T-helper 2 cell treated with Interferon-gamma antibody and Interleukin-4, amounts not matched to agents 100 ng/mL and 5 ng/mL, for 36 hours (primary cell): ENCODE measurements at regions not wholly inside any gene's neighbourhood (a gene's known extent, or its start where the extent isn't known, plus 50 kb on each side); places are given as distances from the start of the nearest gene placed in this dataset.

ENCODE experiments used
- intact Hi-C: fragments of 100-400 bp; cut with micrococcal nuclease; formaldehyde crosslinking; loops from one replicate; pipeline ENCODE4 v1.15.1; 2023

DNA sequence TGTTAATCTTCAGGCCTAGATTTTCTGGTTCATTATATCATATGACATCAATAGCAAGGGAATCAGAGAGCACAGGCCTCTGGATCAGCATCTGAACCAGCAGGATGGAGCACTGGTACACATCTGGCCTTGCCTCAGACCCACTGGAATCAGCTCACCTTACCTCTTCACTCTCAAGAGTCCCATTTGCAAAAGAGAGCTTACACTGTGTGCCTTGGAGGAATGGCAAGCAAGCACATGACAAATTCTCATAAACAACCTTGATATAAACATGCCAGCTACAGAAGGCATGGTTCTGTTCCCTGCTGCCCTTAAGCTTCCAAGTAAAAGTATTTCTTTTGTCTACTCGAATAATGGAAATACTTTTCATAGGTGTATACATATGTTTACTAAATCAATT is 128.6 kb upstream of the CPM start:
- intact Hi-C loops, result no loop called here

DNA sequence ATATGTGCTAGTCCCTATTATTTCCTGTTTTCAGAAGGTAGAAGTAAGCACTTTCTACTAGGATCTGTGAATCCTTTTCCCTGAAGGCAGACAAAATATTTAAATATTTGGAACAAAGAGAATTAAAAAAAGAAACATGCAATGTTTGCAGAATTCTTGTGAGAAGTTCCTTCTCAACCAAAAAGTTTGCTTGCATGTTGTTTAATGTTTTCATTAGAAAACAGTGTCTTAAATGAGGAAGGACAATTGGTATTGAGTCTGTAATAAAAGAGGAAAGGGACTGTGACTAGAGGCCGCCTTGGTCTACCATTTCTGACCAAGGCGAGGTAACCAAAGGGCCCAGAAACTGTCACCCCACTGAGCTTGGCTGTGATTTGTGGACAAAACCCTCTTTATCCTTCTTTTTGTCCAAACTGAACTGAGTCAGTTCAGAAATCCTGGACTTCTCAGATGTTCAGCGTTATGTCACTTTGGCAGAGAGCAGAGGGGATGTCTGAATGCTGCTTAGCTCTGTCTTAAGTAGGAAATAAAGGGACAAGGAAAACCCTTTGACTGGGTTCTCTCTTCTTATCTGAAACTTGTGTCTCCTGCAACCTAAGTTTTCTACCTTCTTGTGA is 129.8 kb upstream of the CPM start:
- intact Hi-C loops, result no loop called here

DNA sequence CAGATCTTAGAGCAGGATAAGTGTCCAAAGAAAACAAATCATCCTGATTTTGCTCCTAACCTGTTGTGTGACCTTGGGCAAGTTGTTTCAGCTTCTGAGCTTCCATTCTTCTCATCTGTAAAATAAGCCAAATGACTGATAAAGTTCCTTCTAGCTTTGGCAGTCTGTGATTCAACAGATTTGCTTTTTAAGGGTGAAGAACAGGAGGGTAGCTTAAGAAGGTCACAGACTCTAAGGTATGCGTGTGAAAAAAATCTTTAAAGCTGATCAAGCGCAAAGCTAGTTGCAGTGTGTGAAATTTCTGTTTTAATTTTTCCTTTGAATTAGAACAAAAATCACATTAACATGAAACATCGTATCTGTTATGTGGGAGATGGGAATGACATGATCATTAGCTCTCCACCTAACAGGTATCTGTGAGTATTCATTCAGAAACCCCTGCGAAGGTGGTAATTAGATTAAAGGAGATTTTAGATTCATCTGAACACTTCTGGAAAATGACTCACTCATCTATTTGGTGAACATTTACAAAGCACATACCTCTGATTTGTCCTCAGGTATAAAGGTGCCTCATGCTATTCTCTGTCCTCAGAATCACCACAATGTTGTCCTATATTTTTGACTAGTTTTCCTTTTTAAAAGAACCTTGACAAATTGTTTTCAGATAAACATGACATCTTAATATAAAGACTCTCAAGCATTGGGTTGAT is 131.9 kb upstream of the CPM start:
- intact Hi-C loops, result no loop called here

DNA sequence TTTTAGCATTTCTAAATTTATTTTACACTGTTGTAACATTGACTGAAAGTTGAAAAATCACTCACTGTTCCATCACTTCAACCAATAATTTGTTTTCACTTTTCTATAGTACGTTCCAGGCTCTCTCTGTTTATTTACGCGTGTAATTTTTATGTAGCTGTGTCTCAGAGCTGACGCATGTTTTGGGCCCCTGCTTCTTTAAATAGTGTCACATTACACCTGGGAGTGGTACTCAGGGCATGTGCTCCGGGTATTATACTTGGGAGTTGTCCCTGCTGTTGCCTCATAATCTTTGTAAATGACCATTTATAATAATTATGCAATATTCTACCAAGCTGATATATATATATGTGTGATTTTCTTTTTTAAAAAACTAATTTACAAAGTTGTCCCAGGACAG is 132.8 kb upstream of the CPM start:
- intact Hi-C loops, result no loop called here

DNA sequence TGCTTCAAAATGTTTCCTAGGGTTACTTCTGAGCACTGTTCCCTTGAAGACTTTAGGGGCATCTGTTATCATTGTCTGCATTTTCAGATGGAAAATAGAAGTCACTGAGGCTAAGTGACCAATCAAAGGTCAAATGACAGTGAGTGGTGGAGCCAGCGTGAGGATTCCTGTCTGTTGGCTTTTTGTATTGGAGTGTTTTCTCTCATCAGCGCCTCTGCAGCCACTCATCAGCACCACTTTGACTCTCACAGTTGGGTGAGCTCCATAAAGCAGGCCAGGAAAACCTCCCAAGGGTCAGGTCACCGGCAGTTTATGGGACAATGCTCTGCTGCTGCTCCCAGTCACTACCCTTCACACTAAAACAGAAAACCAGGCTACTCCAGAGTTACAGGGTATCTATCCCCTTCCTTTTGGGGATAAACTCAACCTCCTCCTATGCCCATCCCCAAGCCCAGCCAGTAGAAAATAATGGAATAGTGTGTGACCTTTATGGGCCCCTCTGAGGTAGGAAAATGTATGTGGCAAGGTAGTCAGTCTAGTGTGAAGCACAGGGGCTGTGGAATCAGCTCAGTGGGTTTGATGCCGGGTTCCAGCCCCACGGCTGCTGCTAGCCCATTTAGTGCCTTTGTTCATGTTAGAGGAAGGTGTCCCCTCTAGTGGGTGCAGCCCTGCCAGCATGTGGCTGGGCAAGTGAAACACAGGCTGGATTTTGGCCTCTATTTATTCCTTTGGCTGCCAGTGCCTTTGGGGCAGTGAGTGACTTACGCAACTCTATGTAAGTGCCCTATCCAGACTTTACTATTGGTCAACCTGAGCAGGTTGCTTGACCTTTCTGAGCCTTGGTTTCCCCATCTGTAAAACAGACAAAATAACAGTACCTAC is 133.8 kb upstream of the CPM start:
- intact Hi-C loops, result no loop called here

DNA sequence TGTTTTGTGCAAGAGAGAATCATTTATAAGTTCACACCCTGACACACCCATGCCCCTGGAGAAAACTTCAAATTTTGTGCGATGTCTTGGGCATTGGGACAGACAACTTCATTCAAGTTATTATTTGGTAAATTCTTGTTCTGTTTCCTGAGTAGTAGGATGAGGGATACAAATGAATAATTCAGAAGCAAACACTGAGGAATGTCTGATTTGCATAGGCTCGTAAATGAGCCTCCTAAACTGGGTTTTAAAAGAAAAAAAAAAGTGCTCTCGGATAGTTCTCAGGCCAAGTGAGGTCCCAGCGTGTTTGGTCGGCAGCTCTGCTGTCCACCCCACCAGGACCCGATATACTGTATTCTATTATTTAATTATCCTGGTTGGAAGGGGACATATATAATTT is 134.7 kb upstream of the CPM start:
- intact Hi-C loops, result no loop called here

DNA sequence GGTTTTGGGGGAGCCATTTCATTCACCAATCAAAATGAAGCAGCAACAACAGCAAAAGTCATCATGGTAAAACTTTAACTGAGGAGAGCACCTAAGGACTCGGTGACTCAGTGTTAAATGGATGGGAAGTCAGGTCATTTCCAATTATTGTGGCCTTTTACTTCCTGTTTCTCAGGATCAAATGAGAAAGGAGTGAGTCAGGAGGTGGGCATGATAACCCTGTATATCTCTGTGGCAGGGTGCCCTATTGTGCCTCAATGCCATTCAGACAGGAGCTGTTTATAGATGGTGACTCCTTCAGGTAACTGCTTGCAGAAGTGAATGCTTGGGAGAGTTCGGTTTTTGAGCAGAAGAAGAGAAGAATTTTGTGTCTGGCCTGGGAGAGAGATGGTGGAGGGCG is 135.5 kb upstream of the CPM start:
- intact Hi-C loops, result no loop called here

DNA sequence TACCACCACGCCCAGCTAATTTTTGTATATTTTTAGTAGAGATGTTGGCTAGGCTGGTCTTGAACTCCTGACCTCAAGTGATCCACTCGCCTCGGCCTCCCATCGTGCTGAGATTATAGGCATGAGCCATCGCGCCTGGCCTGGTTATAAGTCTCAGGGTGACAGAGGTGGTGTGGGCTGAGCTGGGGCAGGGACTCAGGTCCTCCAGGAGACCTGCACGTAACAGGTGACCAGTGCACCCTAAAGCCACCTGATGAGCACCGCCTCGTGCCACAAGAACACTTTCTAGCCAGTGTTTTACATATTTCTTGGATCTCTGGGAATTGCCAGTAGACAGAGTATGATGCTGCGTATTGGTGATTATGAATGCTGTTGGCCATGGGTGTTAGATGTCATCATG is 136.5 kb upstream of the CPM start:
- intact Hi-C loops, result no loop called here

DNA sequence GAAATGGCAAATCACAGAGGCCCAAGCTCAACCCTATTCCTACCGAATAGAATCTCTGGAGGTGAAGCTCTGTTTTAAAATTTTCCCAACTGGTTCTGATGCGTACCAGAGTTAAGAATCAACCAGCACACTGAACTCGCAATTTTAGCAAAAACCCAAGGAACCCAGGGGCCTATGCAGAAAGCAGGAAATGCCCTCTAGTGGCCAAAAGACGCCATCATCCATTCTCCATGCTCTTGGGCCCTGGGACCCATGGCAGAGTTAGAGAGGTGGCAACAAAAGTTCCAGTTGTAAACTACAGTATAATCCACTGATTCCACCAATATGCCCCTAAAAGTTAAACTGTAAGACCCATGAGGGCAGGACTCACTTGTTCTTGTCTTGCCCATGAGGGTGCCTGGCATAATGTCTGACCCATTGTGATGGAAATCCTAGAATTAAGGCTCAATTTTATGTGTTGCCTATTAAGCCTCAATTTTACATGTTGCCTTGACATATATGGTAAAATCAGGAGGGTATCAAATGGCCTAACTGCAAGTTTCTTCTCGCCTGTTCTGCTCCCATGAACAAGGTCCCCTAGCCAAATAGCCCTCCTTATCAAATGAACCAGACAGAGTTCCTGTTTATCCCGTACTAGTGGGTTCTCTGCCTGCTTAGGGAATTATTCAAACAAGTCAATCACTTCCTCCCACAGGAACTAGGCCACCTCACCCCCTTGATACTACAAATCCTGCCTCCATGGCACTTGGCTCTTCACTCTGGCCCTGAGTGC is 137.5 kb upstream of the CPM start:
- intact Hi-C loops, result loop anchor here (1.0 kb wide), 3 partner anchors 198 to 240 kb away; no protein-coding TSS in a partner anchor

DNA sequence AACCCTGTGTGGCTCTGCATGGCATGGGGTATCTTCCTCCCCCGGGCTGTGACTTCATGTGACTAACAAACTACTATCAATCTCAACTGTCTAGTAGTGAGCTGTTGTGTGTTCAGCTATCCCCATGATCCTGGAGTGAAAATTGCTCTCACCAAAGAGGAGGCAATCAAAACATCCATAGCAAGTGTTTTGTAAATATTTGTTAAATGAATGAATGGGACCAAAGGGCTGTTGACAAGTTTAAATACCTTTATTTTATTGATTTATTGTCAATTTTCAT is 138.1 kb upstream of the CPM start:
- intact Hi-C loops, result no loop called here

DNA sequence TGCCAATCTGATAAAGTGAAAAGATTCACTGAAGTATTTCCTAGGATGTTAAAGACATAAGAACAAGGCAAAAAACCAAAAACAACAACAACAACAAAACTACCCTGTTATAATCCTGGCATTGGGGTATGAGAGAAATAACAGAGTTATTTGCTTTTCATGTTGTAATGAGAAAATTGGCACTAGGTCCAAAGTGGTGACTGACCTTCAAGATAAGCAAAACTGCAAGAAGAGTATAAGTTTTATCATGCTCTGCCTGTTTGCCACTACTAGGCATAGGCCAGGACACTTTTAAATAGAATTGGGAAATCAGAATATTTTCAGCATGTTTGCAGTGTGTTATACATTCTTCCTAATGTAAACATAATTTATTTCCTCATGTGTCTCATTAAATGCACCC is 140.1 kb upstream of the CPM start:
- intact Hi-C loops, result no loop called here

DNA sequence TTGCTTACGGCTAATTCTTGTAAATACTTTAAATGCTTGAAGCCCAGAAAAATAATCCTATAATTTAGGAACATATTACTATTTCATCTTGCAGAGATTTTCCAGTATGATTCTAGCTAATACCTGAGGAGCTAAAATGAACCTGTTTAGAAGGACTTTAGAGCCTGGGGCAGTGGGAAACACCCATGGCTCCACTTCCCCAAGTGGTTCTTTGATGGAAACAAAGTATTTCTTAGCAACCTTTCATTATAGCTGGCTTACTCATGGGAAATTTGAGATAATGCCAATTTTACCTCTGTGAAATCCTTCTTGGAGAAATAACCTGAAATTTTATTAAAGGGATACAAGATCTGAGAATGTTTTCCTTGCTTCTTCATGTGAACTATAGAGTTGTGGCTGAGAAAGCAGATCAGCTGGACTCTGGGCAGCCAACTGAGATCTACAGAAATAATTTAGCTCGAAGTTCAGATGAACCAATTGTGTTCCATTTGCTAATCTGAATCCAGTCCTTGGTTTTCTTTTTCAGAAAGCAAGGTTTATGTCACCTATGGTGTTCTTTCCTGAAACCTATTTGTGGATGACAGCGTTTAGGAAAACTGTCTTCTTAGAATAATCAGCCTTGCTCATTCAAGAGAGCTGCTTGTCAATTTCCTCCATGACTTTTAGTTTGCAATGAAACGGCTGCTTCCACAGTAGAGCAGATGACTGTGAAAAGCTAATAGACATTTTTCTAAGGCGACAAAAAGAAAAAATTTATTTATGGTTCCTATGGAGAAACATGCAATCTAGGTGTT is 141.8 kb upstream of the CPM start:
- intact Hi-C loops, result no loop called here

DNA sequence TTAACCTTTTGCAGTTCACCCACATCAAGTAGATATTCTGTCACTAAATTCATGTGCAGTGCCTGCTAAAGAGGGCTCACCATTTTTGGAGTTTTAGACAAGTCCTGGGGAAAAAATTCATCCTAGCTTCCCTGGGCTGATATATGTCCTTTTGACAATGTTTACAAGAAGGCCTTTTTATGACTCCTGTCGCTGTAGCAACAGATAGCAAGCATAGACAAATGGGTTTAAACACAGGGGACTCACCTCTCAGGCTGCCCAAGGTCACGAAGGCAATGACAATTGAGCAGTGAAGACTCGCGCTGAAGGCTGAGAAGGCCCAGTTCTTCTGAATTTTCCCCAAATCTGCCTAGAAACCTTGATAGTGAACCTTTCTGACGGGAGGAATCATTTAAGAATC is 150.7 kb upstream of the CPM start:
- intact Hi-C loops, result no loop called here

DNA sequence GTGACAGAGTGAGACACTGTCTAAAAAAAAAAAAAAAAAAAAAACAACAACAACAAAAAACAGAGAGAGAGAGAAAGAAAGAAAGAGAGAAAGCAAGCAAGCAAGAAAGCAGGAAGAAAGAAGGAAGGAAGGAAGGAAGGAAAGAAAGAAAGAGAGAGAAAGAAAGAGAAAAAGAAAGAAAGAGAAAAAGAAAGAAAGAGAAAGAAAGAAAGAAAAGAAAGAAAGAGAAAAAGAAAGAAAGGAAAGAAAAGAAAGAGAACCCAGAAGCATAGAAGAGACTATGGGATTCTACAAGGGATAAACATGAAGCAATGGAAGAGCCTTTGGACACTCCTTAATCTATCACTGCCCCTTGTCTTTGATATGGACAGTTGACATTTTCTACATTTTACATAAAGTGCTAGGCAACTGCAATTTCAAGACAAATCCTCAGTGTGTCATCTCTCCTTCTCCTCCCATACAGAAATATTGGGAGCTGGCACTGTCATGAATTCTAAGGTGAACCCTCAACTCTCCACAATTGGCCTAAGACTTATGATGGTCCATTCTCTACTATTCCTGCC is 151.9 kb upstream of the CPM start:
- intact Hi-C loops, result no loop called here

DNA sequence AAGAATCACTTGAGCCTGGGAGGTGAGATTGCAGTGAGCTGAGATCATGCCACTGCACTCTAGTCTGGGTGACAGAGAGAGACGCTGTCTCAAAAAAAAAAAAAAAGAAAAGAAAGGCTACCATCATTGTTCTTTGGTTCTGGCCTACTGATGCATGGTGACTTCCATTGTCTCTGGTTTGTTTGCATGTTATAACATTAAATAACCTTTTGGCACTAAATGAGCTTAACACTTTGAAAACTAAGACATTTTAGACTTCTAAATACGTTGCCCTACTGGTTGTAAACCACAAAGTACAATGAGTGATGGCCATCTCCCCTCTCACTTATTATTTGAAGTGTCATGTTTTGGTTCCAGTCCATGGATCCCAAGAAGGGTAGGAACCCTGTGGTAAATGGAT is 152.9 kb upstream of the CPM start:
- intact Hi-C loops, result no loop called here

DNA sequence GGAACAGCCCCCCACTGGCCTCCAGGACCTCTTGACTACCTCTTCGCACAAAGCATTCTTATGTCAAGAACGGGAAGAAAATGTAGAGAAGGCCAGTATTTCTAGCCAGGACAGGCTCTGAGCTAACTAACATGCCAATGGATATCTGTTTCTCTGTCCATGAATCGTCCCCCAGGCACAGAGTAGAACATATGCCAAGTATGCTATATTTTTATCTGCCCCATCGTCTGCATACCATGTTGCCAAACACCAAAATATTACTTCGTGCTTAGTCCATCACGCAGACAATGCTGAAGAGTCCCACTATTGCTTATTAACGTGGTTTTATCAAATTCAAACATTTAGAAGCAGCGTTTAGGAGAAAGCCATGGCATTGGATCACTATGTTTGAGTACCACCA is 151.4 kb upstream of the CPSF6 start:
- intact Hi-C loops, result no loop called here

DNA sequence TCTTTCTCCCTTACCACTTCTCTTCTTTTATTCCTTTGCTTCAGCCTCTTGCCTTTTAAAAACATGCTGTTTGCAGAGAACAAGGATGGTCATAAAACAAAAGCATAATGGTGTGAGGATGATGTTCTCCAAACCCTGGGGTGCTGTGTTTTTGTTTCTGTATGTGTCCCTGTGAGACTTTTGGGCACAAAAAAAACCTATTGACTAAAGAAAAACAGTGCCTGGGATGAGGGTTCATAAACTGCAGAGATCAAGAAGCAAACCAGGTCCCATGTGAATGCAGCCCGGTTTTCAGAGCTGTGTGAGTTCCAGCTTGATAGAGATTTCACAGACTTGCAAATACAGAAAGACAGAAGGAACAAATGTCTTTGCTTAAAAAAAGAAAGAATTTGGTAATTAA is 148.6 kb upstream of the CPSF6 start:
- intact Hi-C loops, result no loop called here

DNA sequence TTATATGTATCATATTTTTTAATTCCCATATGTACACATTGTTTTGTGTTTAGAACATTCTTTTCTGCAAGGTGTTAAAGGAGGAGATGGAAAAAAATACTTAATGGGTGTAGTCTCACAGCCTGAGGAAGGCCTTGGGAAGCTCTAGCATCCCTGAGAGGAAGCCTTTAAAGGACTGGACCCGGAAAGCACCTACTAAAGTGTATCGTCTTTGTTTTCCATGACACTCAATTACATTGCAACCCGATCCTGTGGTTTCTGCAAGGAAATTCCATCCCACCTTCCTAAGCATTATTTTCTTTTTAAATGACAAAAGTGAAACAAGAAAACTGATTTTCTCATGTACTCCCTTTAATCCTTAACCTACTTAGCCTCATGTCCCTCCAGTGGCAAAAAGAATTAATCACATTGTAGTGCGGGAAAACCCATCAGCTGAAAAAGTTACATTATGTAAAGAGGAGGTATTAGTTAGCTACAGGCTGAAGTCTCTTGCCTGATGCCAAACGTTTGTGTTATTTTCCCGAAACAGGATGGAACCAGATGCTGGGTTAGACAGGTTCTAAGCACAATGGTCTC is 147.8 kb upstream of the CPSF6 start:
- intact Hi-C loops, result no loop called here

DNA sequence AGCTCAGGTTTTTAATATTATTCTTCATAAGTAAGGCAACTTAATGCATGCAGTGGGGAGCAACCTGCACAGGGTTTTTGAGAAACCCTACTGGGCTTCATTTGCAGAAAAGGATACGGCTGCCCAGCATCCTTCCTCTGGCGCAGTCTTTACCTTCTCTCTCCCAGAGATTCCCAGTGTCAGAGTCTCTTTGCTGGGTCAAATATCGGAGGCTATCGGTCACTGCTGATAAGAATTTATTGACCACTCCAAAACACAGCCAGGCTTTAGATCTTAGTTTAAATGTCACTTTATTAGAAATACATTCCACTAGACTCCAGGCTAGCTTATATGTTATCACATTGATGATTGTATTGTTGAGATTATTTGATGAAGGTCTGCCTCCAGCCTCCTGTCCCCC is 147.2 kb upstream of the CPSF6 start:
- intact Hi-C loops, result no loop called here

DNA sequence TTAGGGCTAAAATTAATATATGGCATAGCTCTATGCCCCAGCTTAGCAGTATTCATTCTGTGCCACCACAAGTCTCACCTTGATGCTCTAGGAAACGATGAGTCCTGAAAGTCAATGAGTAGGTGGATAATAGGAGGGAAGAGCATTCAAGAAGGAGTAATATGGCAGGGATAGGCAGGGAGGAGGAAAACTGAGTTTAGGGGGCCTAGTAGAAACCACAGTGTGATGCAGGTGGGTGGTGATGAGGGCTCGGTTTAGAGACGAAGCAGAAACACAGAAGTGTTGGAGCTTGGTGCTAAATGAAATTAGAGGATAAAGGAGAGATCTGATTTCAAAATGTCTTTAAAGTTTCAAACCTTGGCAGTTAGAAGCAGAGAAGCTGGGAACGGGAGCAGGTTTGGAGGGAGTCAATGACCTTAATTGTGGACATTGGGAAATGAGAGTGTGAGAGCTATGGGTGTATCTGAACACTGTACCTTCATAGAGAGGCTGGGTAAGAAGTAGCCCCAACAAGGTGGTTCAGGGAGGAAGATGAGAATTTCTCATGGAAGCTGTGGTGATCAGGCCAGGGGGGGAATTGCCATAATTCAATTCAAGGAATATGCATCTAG is 144.7 kb upstream of the CPSF6 start:
- intact Hi-C loops, result no loop called here
